ENCODE measurements at regions not wholly inside any gene's neighbourhood (a gene's known extent, or its start where the extent isn't known, plus 50 kb on each side); places are given as distances from the start of the nearest gene placed in this dataset.

DNA sequence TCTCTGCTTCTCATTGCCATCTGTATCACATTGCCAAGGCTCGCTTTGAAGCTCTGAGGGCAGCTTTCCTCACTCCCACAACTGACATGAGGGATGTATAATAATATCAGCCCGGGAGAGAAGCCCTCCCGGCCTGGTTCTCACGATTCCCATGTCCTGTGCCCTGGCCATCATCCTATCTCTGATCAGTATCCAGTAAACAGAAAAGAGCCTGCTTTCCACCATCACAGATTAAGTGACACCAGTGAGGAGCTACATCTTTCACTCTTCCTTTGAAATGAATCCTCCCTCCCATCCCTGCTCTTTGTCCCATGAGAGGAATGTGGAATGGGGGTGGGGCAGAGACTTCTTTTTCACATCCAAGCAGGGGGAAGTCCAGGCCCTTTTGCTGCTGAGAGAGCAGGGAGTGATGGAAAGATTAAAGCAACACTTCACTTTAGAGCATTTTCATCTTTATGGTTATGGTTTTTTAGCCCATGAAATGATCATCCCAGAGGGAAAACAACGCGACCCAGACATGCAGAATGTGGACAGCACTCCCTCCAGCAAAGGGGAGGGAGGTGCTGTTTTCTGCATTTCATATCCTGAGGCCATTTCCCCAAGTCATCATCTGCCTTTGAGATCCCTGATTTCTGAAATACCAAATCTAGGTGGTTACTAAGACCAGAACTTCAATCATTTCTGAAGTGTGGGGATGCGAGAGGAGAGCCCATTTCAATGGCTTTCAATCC lies 84.6 kb upstream of the LYZL1 start:
- DNase-seq: no peak
- peaks cover 0 to 98% (median 46%) of the 10 kb centered on the region in 5 experiments for H3K27me3 ChIP-seq (replicated peaks in 2 of 5; ENCODE audit: control insufficient read depth in 4 of 5, insufficient read depth in 5 of 5, low read length in 4 of 5)
- H3K36me3 ChIP-seq (ENCODE audit: control insufficient read depth in 4 of 4, insufficient read depth in 4 of 4, low read length in 3 of 4): no peaks in the 10 kb centered on the region
- H3K9me3 ChIP-seq (ENCODE audit: control extremely low read depth in 1 of 5, control insufficient read depth in 4 of 5, insufficient read depth in 2 of 5, low read depth in 1 of 5, low read length in 4 of 5): peaks cover 0 to 4% (median 0%) of the 10 kb centered on the region in 5 experiments
- POLR2A ChIA-PET: no interaction called here
- peaks cover 0 to 6% (median 1%) of the 10 kb centered on the region in 4 experiments for H3K4me1 ChIP-seq (ENCODE audit: control extremely low read depth in 1 of 4, control insufficient read depth in 4 of 4, insufficient read depth in 4 of 4, low read length in 3 of 4)
- no peak overlapping the region for H3K27ac ChIP-seq (ENCODE audit: insufficient read depth in 1 of 2, low read depth in 1 of 2, low read length in 2 of 2, poor library complexity in 1 of 2, severe bottlenecking in 2 of 2)
- H3K4me3 ChIP-seq (ENCODE audit: control insufficient read depth in 1 of 7, extremely low read depth in 1 of 7, insufficient read depth in 4 of 7, low read depth in 2 of 7, low read length in 6 of 7): no peak overlapping the region
- CTCF ChIA-PET: no interaction called here
- WGBS (ENCODE audit: insufficient coverage): 70% methylated on average over 5 of the region's 7 CpGs

- H3K27me3 ChIP-seq (replicated peaks in 2 of 5; ENCODE audit: control insufficient read depth in 4 of 5, insufficient read depth in 5 of 5, low read length in 4 of 5): peaks cover 0 to 93% (median 43%) of the 10 kb centered on the region in 5 experiments
- peaks cover 0 to 6% (median 1%) of the 10 kb centered on the region in 4 experiments for H3K4me1 ChIP-seq (ENCODE audit: control extremely low read depth in 1 of 4, control insufficient read depth in 4 of 4, insufficient read depth in 4 of 4, low read length in 3 of 4)
- ChIA-PET CTCF (no interaction called here), POLR2A (no interaction called here)
- peaks cover 0 to 12% (median 9%) of the 10 kb centered on the region in 5 experiments for H3K9me3 ChIP-seq (ENCODE audit: control extremely low read depth in 1 of 5, control insufficient read depth in 4 of 5, insufficient read depth in 2 of 5, low read depth in 1 of 5, low read length in 4 of 5)
- H3K4me3 ChIP-seq (ENCODE audit: control insufficient read depth in 1 of 7, extremely low read depth in 1 of 7, insufficient read depth in 4 of 7, low read depth in 2 of 7, low read length in 6 of 7): no peak overlapping the region
- DNase-seq: no peak
- H3K36me3 ChIP-seq (ENCODE audit: control insufficient read depth in 4 of 4, insufficient read depth in 4 of 4, low read length in 3 of 4): no peaks in the 10 kb centered on the region
- no peak overlapping the region for H3K27ac ChIP-seq (ENCODE audit: insufficient read depth in 1 of 2, low read depth in 1 of 2, low read length in 2 of 2, poor library complexity in 1 of 2, severe bottlenecking in 2 of 2)
- 11% methylated on average over 4 of the region's 5 CpGs for WGBS (ENCODE audit: insufficient coverage)
These were observed 83.1 kb upstream of the LYZL1 start for GRCh38 chr10:29205787-29206186.

DNA sequence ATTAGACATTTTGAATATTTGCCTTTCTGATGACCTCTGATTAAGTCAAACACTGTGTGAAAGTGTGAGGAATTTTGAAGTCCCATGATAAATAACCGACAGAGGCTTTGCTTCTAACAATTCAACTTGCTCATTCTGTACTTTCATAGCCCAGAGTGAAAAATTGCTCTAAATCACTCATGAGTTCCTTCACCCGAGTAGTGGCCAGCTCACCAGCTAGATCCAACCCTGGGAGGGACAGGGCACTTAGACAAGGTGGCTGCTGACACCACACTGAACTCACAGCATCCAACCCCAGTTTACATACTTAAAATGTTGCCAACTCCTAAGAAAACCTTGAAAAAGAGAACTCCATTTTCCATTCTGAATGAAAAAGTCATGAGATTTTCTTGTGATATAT lies 80.0 kb upstream of the LYZL1 start:
- peaks cover 0 to 87% (median 31%) of the 10 kb centered on the region in 5 experiments for H3K27me3 ChIP-seq (replicated peaks in 2 of 5; ENCODE audit: control insufficient read depth in 4 of 5, insufficient read depth in 5 of 5, low read length in 4 of 5)
- no peak overlapping the region for H3K27ac ChIP-seq (ENCODE audit: insufficient read depth in 1 of 2, low read depth in 1 of 2, low read length in 2 of 2, poor library complexity in 1 of 2, severe bottlenecking in 2 of 2)
- H3K4me3 ChIP-seq (ENCODE audit: control insufficient read depth in 1 of 7, extremely low read depth in 1 of 7, insufficient read depth in 4 of 7, low read depth in 2 of 7, low read length in 6 of 7): no peak overlapping the region
- H3K36me3 ChIP-seq (ENCODE audit: control insufficient read depth in 4 of 4, insufficient read depth in 4 of 4, low read length in 3 of 4): no peaks in the 10 kb centered on the region
- no peaks in the 10 kb centered on the region for H3K4me1 ChIP-seq (ENCODE audit: control extremely low read depth in 1 of 4, control insufficient read depth in 4 of 4, insufficient read depth in 4 of 4, low read length in 3 of 4)
- ChIA-PET POLR2A (no interaction called here), CTCF (no interaction called here)
- no peak for DNase-seq
- H3K9me3 ChIP-seq (ENCODE audit: control extremely low read depth in 1 of 5, control insufficient read depth in 4 of 5, insufficient read depth in 2 of 5, low read depth in 1 of 5, low read length in 4 of 5): peaks cover 0 to 30% (median 9%) of the 10 kb centered on the region in 5 experiments
- WGBS (ENCODE audit: insufficient coverage): 86% methylated on average over 2 of the region's 2 CpGs

DNA sequence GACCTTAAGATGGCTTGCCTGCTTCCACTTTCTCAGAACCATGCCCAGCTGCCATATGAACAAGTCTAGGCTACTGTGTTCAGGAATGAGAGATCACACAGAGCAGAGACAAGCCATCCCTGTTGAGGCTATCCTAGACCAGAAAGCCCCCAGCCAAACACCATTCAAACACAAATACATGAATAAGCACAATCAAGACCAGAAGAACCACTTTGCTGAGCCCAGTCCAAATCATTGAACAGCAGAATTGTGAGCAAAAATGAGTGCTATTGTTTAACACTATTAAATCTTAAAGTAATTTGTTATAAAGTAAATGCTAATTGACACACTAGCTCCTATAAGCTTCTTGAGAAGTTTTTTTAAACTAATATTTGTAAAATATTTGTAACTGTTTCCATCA lies 79.0 kb upstream of the LYZL1 start:
- Histone ChIP-seq H3K4me3 (ENCODE audit: control insufficient read depth in 1 of 7, extremely low read depth in 1 of 7, insufficient read depth in 4 of 7, low read depth in 2 of 7, low read length in 6 of 7) (no peak overlapping the region), H3K4me1 (ENCODE audit: control extremely low read depth in 1 of 4, control insufficient read depth in 4 of 4, insufficient read depth in 4 of 4, low read length in 3 of 4) (no peaks in the 10 kb centered on the region), H3K36me3 (ENCODE audit: control insufficient read depth in 4 of 4, insufficient read depth in 4 of 4, low read length in 3 of 4) (no peaks in the 10 kb centered on the region), H3K9me3 (ENCODE audit: control extremely low read depth in 1 of 5, control insufficient read depth in 4 of 5, insufficient read depth in 2 of 5, low read depth in 1 of 5, low read length in 4 of 5) (peaks cover 0 to 30% (median 9%) of the 10 kb centered on the region in 5 experiments), H3K27ac (ENCODE audit: insufficient read depth in 1 of 2, low read depth in 1 of 2, low read length in 2 of 2, poor library complexity in 1 of 2, severe bottlenecking in 2 of 2) (no peak overlapping the region), H3K27me3 (replicated peaks in 2 of 5; ENCODE audit: control insufficient read depth in 4 of 5, insufficient read depth in 5 of 5, low read length in 4 of 5) (peaks cover 0 to 85% (median 27%) of the 10 kb centered on the region in 5 experiments)
- CTCF ChIA-PET: no interaction called here
- no peak for DNase-seq
- POLR2A ChIA-PET: no interaction called here

DNA sequence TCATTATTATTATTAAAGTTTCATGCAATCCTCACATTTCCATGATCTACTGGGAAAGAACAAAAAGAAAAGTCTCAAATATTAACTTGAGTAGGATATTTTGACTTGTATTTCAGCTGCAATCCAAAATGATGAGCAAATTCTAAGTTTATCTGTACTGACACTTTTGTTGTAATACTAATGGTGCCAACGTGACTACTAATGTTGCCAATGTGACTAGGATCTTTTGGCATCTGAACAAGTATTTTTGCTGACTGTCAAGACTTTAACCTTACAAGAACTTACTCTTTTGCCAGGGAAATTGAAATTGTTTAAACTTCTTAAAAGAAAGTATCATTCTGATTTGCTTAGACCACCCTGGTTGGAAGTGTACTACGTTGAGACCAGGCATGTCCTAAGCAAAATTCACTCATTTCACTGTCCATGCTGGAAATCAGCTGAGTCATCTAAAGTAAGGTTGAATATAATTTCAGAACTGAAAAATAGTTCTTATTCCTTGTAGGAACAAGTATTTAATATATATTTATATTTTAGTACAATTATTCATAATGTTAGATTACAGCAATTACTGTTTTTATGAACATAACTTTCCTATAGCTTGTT lies 78.5 kb upstream of the LYZL1 start:
- DNase-seq: no peak
- H3K4me1 ChIP-seq (ENCODE audit: control extremely low read depth in 1 of 4, control insufficient read depth in 4 of 4, insufficient read depth in 4 of 4, low read length in 3 of 4): no peaks in the 10 kb centered on the region
- no peak overlapping the region for H3K4me3 ChIP-seq (ENCODE audit: control insufficient read depth in 1 of 7, extremely low read depth in 1 of 7, insufficient read depth in 4 of 7, low read depth in 2 of 7, low read length in 6 of 7)
- WGBS (ENCODE audit: insufficient coverage): 67% methylated on average over 1 of the region's 2 CpGs
- CTCF ChIA-PET: no interaction called here
- peaks cover 0 to 33% (median 9%) of the 10 kb centered on the region in 5 experiments for H3K9me3 ChIP-seq (ENCODE audit: control extremely low read depth in 1 of 5, control insufficient read depth in 4 of 5, insufficient read depth in 2 of 5, low read depth in 1 of 5, low read length in 4 of 5)
- H3K27me3 ChIP-seq (replicated peaks in 2 of 5; ENCODE audit: control insufficient read depth in 4 of 5, insufficient read depth in 5 of 5, low read length in 4 of 5): peaks cover 0 to 85% (median 26%) of the 10 kb centered on the region in 5 experiments
- H3K27ac ChIP-seq (ENCODE audit: insufficient read depth in 1 of 2, low read depth in 1 of 2, low read length in 2 of 2, poor library complexity in 1 of 2, severe bottlenecking in 2 of 2): no peak overlapping the region
- no peaks in the 10 kb centered on the region for H3K36me3 ChIP-seq (ENCODE audit: control insufficient read depth in 4 of 4, insufficient read depth in 4 of 4, low read length in 3 of 4)
- POLR2A ChIA-PET: interaction anchor here (0.6 kb wide), 1 partner anchor 29 kb away, joined by 3 read pairs; no protein-coding TSS in a partner anchor

GRCh38 chr10:29212597-29212996 lies 76.3 kb upstream of the LYZL1 start:
- H3K27ac ChIP-seq (ENCODE audit: insufficient read depth in 1 of 2, low read depth in 1 of 2, low read length in 2 of 2, poor library complexity in 1 of 2, severe bottlenecking in 2 of 2): no peak overlapping the region
- no peaks in the 10 kb centered on the region for H3K36me3 ChIP-seq (ENCODE audit: control insufficient read depth in 4 of 4, insufficient read depth in 4 of 4, low read length in 3 of 4)
- DNase-seq: no peak
- WGBS (ENCODE audit: insufficient coverage): 100% methylated on average over 3 of the region's 3 CpGs
- no peak overlapping the region for H3K4me3 ChIP-seq (ENCODE audit: control insufficient read depth in 1 of 7, extremely low read depth in 1 of 7, insufficient read depth in 4 of 7, low read depth in 2 of 7, low read length in 6 of 7)
- H3K9me3 ChIP-seq (ENCODE audit: control extremely low read depth in 1 of 5, control insufficient read depth in 4 of 5, insufficient read depth in 2 of 5, low read depth in 1 of 5, low read length in 4 of 5): peaks cover 0 to 38% (median 9%) of the 10 kb centered on the region in 5 experiments
- ChIA-PET POLR2A (no interaction called here), CTCF (no interaction called here)
- H3K27me3 ChIP-seq (replicated peaks in 2 of 5; ENCODE audit: control insufficient read depth in 4 of 5, insufficient read depth in 5 of 5, low read length in 4 of 5): peaks cover 0 to 75% (median 18%) of the 10 kb centered on the region in 5 experiments
- no peaks in the 10 kb centered on the region for H3K4me1 ChIP-seq (ENCODE audit: control extremely low read depth in 1 of 4, control insufficient read depth in 4 of 4, insufficient read depth in 4 of 4, low read length in 3 of 4)

- DNase-seq: no peak
- peaks cover 0 to 69% (median 13%) of the 10 kb centered on the region in 5 experiments for H3K27me3 ChIP-seq (replicated peaks in 2 of 5; ENCODE audit: control insufficient read depth in 4 of 5, insufficient read depth in 5 of 5, low read length in 4 of 5)
- peaks cover 0 to 35% (median 7%) of the 10 kb centered on the region in 5 experiments for H3K9me3 ChIP-seq (ENCODE audit: control extremely low read depth in 1 of 5, control insufficient read depth in 4 of 5, insufficient read depth in 2 of 5, low read depth in 1 of 5, low read length in 4 of 5)
- 86% methylated on average over 2 of the region's 3 CpGs for WGBS (ENCODE audit: insufficient coverage)
- H3K36me3 ChIP-seq (ENCODE audit: control insufficient read depth in 4 of 4, insufficient read depth in 4 of 4, low read length in 3 of 4): no peaks in the 10 kb centered on the region
- H3K27ac ChIP-seq (ENCODE audit: insufficient read depth in 1 of 2, low read depth in 1 of 2, low read length in 2 of 2, poor library complexity in 1 of 2, severe bottlenecking in 2 of 2): no peak overlapping the region
- ChIA-PET POLR2A (interaction anchor here (0.9 kb wide), 1 partner anchor 14 kb away, joined by 3 read pairs; no protein-coding TSS in a partner anchor), CTCF (interaction anchor here (0.9 kb wide), 1 partner anchor 34 kb away, joined by 4 read pairs; no protein-coding TSS in a partner anchor)
- H3K4me3 ChIP-seq (ENCODE audit: control insufficient read depth in 1 of 7, extremely low read depth in 1 of 7, insufficient read depth in 4 of 7, low read depth in 2 of 7, low read length in 6 of 7): no peak overlapping the region
- no peaks in the 10 kb centered on the region for H3K4me1 ChIP-seq (ENCODE audit: control extremely low read depth in 1 of 4, control insufficient read depth in 4 of 4, insufficient read depth in 4 of 4, low read length in 3 of 4)
These were observed 74.3 kb upstream of the LYZL1 start for GRCh38 chr10:29214551-29214950.
